Gastroesophageal sphincter (tissue), 3 donors: ENCODE measurements at regions not wholly inside any gene's neighbourhood (a gene's known extent, or its start where the extent isn't known, plus 50 kb on each side); places are given as distances from the start of the nearest gene placed in this dataset.

Source experiments
- CTCF ChIP-seq, 4 experiments: fragments of 200-600 bp in 2 of 4; fragments of 450-650 bp in 2 of 4; sonication (generic) in 1 of 4; IDR thresholded peaks; one replicate each; pipeline ENCODE4 v1.5.1; 2017 to 2019; ENCODE audit warnings: antibody characterized with exemption in 4 of 4, mild to moderate bottlenecking in 2 of 4, moderate library complexity in 2 of 4
- EP300 ChIP-seq: sonication (generic); formaldehyde crosslinking; IDR thresholded peaks from one replicate; pipeline ENCODE4 v1.6.1; 2017; ENCODE audit warnings: antibody characterized with exemption, mild to moderate bottlenecking

- no peak for TF ChIP-seq CTCF (IDR thresholded peaks at IDR 0.05)
- no peak for TF ChIP-seq EP300
These were observed 150.4 kb downstream of the IRS1 start for GRCh38 chr2:226649201-226649600.
